ENCODE measurements at regions not wholly inside any gene's neighbourhood (a gene's known extent, or its start where the extent isn't known, plus 50 kb on each side); places are given as distances from the start of the nearest gene placed in this dataset.

GRCh38 chr4:10873809-10874208 lies 189.2 kb upstream of the CLNK start:
- no peak for TF ChIP-seq GABPA (IDR thresholded peaks at IDR 0.05 in 1 of 2, conservative IDR thresholded peaks at IDR 0.05 in 1 of 2)
- no peak for TF ChIP-seq CTCF (IDR thresholded peaks at IDR 0.05; ENCODE audit: low read depth, low read length, missing input control)
- TF ChIP-seq YY1 (IDR thresholded peaks at IDR 0.05): no peak
- no peak for TF ChIP-seq EGR1 (IDR thresholded peaks at IDR 0.05; ENCODE audit: low read depth in 2 of 2)
- TF ChIP-seq RAD21 (IDR thresholded peaks at IDR 0.05): no peak

All from liver (tissue), 3 donors.